CD4-positive, alpha-beta T cell treated with Interleukin-17A for 4 hours (primary cell): ENCODE measurements at regions not wholly inside any gene's neighbourhood (a gene's known extent, or its start where the extent isn't known, plus 50 kb on each side); places are given as distances from the start of the nearest gene placed in this dataset.

Experiments used
- DNase-seq: peaks from one replicate; pipeline ENCODE4 v3.0.0-alpha.2; 2020; ENCODE audit warnings: mixed read lengths

DNA sequence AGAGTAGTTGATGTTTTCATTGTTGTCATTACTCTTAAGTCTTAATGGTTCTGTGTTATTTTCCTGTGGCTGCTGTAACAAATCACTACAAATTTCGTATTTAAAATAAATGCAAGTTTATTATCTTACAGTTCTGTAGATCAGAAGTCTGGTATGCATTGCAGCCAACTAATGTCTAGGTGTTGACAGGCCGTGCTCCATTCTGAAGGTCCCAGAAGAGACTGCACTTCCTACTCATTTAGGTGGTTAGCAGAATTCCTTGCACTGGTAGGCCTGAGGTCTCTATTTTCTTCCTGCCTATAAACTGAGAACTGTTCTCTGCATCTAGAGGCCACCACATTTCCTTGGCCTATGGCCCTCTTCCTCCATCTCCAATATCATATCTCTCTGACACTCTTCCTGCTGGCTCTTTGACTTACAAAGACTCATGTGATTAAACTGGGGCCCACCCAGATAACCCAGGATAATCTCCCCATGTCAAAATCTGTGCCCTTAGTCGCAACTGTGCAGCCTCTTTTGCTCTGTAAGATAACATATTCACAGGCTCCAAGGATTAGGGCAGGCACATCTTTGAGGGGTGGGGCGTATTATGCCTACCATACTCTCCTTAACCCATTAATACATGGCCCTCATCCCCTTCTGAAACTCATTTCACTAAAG lies 468.4 kb downstream of the FOXO1 start:
- no peak for DNase-seq

DNA sequence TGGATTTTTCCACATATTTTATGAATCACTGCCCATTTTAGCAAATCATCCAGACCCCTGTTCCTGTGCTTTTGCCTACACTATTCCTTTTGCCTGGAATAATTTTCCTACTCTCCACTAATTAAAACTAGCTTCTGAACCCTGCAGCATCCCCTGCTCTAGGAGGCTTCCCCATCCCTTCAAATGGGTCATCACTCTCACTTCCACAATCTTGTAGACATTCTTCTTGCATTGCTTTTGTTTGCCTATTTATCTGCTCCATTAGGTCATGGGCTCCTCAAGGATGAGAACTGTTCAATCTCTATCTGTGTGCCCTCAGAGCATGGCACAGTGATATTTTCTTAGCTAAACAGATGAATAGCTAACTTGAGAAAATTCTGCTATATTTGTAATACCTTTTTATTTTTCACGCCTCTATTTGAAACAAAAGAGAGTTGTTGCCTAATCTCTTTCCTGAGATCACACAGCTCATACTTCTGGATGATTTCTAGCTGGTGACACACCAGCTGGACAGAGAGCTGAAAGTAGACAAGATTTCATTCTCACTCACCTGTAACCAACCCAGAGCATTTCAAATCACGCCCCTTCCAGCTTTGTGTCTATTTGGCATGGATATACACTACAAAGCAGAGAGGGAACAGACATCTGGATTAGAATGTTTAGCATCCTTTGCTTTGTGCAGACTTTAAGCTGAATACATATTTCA lies 466.0 kb downstream of the FOXO1 start:
- no peak for DNase-seq

DNA sequence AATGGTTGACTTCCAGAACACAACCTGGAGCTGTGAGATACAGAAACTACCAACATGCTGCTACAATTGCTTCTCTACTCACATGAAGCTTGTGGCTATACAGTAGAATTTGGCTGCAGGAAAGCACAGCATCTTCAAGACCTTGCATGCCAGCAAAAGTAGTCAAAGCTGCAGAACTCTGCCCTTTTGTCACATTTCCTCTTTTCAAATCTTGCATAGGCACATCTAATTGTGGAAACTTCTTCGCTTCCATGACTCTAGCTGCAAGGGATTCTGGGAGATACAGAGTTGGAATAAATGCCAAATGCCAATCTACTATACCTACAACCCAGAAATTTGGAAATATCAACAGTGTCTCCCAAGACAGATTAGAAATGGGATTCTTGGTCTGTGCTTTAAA lies 462.2 kb downstream of the FOXO1 start:
- DNase-seq: no peak

- DNase-seq: peak; percentile 32
Measured at GRCh38 chr13:40205771-40206240, 460.6 kb downstream of the FOXO1 start.

GRCh38 chr13:40206241-40207000 lies 460.0 kb downstream of the FOXO1 start:
- DNase-seq: peak; percentile 71

DNA sequence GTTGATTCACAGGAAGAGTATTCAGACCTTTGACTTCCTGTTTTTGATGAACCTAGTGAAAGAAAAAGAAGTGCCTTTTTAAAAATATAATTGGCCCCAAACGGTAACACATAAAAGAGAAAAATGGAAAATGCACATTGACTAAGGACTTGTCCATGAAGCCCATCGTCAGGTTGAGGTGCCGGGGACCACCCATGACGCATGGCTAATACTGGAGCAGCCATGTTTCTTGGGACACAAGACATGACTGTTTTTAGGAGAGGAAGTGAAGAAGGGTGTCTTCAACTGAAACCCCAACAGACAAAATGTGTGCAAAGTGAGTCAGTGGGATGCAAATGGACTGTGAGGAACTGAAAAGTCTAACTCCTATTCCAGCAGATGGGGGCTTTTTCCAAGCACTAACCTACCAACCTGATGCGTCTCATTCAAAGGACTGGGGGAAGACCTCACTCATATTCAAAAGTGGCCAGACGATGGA lies 459.4 kb downstream of the FOXO1 start:
- peak; percentile 52 for DNase-seq

DNA sequence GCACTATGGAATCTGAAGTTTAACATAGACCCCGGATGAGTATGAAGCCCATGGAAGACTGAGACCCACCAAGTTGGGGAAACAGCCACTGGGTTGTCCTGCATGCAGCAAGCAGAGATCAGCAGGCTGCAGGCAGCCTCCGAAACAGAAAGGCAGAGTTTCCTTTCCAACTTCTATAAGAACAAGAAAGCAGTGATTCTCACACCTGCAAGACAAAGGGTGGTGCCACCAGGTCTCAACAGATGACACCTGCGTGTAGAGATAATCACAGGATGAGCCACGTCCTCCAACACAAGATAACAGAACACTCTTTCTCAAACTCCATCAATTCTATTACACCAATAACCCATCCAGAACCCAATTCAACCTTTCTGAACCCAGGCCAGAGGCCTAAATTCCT lies 457.9 kb downstream of the FOXO1 start:
- peak; percentile 55 for DNase-seq

- DNase-seq: no peak
Measured at GRCh38 chr13:40210865-40211585, 455.4 kb downstream of the FOXO1 start.

- no peak for DNase-seq
Measured at GRCh38 chr13:40211586-40211968, 454.9 kb downstream of the FOXO1 start.

DNA sequence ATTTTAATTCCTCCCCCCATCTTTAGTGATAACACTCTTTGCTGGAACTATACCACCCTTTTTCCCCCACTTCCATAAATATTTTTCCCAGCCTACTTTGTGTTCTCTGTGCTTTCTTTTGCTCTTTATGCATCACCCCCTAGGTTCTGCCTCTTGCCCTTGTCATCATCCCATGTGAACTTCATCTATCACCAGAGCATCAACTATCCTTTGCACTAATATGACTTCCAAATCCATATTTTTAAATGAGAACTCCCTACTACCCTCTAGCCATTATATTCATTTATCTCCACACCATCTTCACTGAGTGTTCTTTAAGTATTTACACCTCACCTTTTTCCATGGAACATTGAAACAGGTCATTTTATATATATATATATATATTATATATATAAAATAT lies 452.7 kb downstream of the FOXO1 start:
- DNase-seq: no peak

GRCh38 chr13:40215311-40215710 lies 451.1 kb downstream of the FOXO1 start:
- DNase-seq: no peak

- no peak for DNase-seq
Measured at GRCh38 chr13:40215747-40216146, 450.7 kb downstream of the FOXO1 start.

GRCh38 chr13:40217675-40218074 lies 448.8 kb downstream of the FOXO1 start:
- DNase-seq: no peak

DNA sequence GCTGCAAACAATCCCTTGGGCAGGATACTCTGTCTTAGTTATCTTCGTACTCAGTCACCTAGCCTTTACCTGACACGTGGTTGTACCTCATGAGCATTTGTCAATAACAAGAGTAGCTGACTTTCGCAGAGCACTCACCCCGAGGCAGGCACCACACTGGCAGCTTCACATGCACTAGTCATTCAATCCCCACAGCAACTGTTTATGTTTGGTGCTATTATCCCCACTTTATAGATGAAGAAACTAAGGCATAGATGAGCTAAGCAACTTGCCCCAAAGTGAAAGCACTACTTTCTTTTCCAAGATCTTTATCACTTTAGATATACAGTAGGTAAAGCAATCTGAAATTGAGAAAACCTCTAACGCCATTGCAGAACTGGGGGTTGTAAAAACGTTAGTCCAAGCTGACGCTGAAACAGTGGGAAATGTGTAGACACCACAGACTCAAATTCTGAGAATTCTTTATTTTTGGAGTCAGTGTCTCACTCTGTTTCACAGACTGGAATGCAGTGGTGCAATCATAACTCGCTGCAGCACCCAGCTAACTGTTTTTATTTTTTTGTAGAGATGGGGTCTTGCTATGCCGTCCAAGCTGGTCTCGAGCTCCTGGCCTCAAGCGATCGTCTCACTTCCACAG lies 446.0 kb downstream of the FOXO1 start:
- DNase-seq: peak; percentile 35

DNA sequence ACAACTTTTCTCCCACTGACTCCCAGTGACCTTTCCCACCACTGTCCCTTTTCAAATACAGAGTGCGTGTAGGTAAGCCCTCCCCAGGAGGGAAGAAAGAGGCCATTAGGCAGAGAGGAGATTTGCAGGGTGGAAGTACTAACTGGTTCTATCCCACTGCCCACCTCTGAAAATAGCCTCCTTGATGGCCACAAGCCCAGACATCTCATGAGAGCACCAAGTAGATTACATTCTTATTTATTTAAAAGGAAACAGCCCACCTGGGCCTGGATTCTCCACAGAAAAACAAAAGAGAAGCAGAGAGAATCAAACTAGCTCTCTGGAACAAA lies 445.3 kb downstream of the FOXO1 start:
- no peak for DNase-seq

GRCh38 chr13:40221460-40222201 lies 444.8 kb downstream of the FOXO1 start:
- peak; percentile 46 for DNase-seq

GRCh38 chr13:40223585-40223984 lies 442.9 kb downstream of the FOXO1 start:
- DNase-seq: no peak

GRCh38 chr13:40228496-40228895 lies 437.9 kb downstream of the FOXO1 start:
- no peak for DNase-seq

DNA sequence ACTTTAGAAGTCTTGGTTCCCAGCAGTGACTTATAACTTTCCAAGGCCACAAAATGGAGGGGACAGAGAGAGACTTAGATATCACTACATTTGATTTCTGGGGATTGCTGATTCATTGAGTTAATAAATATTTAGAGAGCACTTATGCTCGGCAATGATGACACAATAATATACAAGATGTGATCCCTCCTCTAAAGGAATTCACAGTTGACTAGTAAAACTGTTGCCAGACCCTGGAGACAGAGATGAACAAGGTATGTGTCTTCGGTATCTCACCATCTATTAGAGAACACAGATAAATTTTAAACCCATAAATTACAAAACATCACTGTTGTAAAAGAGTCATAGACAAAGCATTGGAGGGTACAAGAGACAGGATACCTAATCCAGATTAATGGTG lies 437.5 kb downstream of the FOXO1 start:
- no peak for DNase-seq

DNA sequence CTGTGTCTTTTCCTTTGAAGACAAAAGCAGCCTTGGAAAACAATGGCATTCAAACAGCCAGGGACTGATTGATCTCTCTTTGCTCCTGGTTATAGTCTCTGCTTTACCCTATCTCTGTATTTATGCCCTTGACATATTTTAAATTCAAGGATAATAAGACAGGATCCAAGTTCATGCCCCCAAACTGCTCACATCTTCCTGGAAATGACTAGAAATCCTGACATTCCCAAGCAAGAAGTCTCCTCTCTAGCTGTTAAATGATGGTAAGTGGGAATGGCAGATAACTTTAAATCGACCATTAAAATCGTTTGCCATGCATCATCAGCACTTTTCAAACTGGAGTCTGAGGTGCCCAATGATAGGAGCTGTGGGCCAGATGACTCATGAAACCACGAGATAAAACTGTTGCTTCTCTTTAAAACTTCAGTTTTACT lies 435.6 kb downstream of the FOXO1 start:
- DNase-seq: no peak

- no peak for DNase-seq
Measured at GRCh38 chr13:40231311-40231710, 435.1 kb downstream of the FOXO1 start.

GRCh38 chr13:40231751-40232150 lies 434.7 kb downstream of the FOXO1 start:
- no peak for DNase-seq
